Thymus (tissue), 11 donors: ENCODE measurements at regions not wholly inside any gene's neighbourhood (a gene's known extent, or its start where the extent isn't known, plus 50 kb on each side); places are given as distances from the start of the nearest gene placed in this dataset.

Source experiments
- DNase-seq, 9 donors: peaks; one replicate each; pipeline ENCODE4 v3.0.0-alpha.2; 2013; ENCODE audit warnings: low spot score in 9 of 9, low read depth in 6 of 9, missing footprints in 1 of 9
- H3K27ac ChIP-seq, 2 donors: one replicate each; pipeline ENCODE4 v1.5.1; 2013; ENCODE audit warnings: control low read depth in 1 of 2, low read depth in 1 of 2, low read length in 1 of 2, mild to moderate bottlenecking in 1 of 2, moderate library complexity in 1 of 2
- H3K27me3 ChIP-seq, 2 donors: one replicate each; pipeline ENCODE4 v1.5.1; 2013; ENCODE audit warnings: low read length in 1 of 2; ENCODE audit not compliant: control insufficient read depth in 2 of 2, insufficient read depth in 1 of 2
- H3K36me3 ChIP-seq, 2 donors: one replicate each; pipeline ENCODE4 v1.5.1; 2013; ENCODE audit warnings: low read length in 1 of 2, mild to moderate bottlenecking in 1 of 2, moderate library complexity in 1 of 2; ENCODE audit not compliant: control insufficient read depth in 2 of 2, insufficient read depth in 2 of 2
- H3K4me1 ChIP-seq, 2 donors: one replicate each; pipeline ENCODE4 v1.5.1; 2013; ENCODE audit warnings: low read length in 2 of 2; ENCODE audit not compliant: control insufficient read depth in 2 of 2, insufficient read depth in 2 of 2
- H3K4me3 ChIP-seq, 2 donors: one replicate each; pipeline ENCODE4 v1.5.1; 2013; ENCODE audit warnings: low read length in 2 of 2, control low read depth in 1 of 2, mild to moderate bottlenecking in 1 of 2
- H3K9me3 ChIP-seq, 2 donors: one replicate each; pipeline ENCODE4 v1.5.1; 2013; ENCODE audit warnings: low read length in 1 of 2, mild to moderate bottlenecking in 1 of 2; ENCODE audit not compliant: control insufficient read depth in 2 of 2, insufficient read depth in 1 of 2
- WGBS: extraction: QIAGEN DNeasy Blood & Tissue Kit; methylation state at CpG from one replicate; pipeline ENCODE4 v1.1.7; 2013; 5-methylcytosine and 5-hydroxymethylcytosine counted together
- donor health status: healthy.

DNA sequence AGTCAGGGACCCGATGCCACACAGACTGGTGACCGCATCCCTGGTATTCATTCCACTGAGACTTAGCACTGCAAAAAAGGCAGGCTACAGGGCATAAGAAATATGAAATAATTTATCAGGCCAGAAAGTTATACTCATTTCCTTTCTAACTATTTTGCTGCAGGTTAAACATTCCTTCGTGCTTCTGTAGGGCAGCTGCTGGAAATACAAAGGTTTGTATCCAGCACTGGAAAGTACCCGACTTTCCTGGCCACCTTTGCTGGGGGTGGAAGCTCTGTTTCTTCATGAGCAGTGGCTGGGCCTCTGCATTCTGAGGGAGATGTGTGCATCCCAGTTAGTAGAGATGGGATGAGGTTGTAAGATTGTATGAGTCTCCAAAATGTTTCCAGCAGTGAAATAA, 478.6 kb upstream of the WWC1 start:
- Histone ChIP-seq H3K27me3 (no peaks in the 10 kb centered on the region), H3K27ac (no peak overlapping the region), H3K9me3 (no peaks in the 10 kb centered on the region), H3K4me1 (peaks cover 0 to 2% of the 10 kb centered on the region in 2 donors), H3K4me3 (no peak overlapping the region), H3K36me3 (no peaks in the 10 kb centered on the region)
- WGBS: 87% methylated on average over 4 of the region's 4 CpGs
- DNase-seq: no peak

DNA sequence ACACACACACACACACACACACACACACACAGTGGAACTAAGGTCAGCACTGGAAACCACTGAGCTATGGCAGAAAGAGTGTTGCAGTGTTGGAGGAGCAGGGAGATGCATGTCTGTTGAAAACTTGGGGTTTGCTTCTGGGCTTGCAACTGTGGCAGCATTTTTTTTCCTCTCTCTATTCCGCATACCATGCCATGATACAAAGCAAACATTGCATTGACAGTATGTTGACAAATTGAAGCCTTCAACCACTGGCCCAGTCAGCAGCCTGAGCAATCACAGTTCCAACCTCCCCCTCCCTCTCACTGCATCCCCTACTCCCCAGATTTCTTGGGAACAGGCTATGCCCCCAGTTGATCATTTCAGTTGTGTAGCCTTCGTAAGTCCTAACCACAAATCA, 478.1 kb upstream of the WWC1 start:
- Histone ChIP-seq H3K4me1 (peaks cover 0 to 2% of the 10 kb centered on the region in 2 donors), H3K4me3 (no peak overlapping the region), H3K36me3 (no peaks in the 10 kb centered on the region), H3K9me3 (no peaks in the 10 kb centered on the region), H3K27me3 (no peaks in the 10 kb centered on the region), H3K27ac (no peak overlapping the region)
- DNase-seq: no peak
- WGBS: 91% methylated on average over 2 of the region's 2 CpGs

DNA sequence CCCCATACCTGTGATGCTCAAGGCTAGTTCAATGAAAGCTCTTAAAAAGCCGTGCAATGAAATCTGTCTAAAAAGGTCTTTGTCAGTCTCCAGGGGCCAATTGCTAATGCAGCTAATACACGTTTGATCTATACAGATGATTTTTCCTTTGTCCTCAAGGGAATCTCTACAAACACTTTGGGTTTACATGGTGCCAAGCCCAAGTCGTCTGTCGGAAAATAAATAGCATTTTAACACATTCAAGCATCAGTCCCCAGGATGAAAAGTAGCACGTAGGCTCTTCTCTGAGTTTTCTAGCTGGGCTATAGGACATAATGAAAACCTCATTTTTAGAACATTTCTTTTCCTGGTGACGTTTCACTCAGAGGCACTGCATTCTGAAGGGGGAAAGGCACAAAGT, 477.4 kb upstream of the WWC1 start:
- WGBS: 90% methylated on average over 6 of the region's 6 CpGs
- no peak for DNase-seq
- Histone ChIP-seq H3K27me3 (no peaks in the 10 kb centered on the region), H3K9me3 (no peaks in the 10 kb centered on the region), H3K4me1 (peaks cover 0 to 5% of the 10 kb centered on the region in 2 donors), H3K36me3 (no peaks in the 10 kb centered on the region), H3K27ac (no peak overlapping the region), H3K4me3 (no peak overlapping the region)

- 78% methylated on average over 4 of the region's 4 CpGs for WGBS
- no peak for DNase-seq
- H3K36me3 ChIP-seq: no peaks in the 10 kb centered on the region
Observed at GRCh38 chr5:167814828-167815227, 476.6 kb upstream of the WWC1 start.

DNA sequence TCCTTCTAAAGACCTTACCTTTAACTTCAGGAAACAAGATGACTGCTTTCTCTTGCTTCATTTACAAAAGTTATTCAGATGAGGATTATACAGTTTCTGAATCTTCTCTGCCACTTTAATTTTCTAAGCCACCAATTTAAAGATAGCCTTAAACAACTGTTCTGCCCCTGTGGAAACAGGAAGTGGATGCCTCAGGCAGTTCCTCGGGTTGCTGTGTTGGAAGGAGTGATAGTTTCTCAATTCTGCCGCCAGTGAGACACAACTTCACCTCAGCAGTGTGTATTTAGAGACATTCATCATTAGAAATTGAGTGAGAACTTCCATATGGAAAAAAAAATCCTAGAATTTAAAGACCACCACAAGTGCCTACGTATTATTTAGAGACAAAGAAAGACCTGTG, 475.1 kb upstream of the WWC1 start:
- H3K27me3 ChIP-seq: no peaks in the 10 kb centered on the region
- H3K4me1 ChIP-seq: peaks cover 0 to 7% of the 10 kb centered on the region in 2 donors
- H3K36me3 ChIP-seq: no peaks in the 10 kb centered on the region
- peak overlapping the region; percentile 47 to 61 for H3K27ac ChIP-seq
- no peak overlapping the region for H3K4me3 ChIP-seq
- WGBS: 24% methylated on average over 3 of the region's 3 CpGs
- no peak for DNase-seq
- no peaks in the 10 kb centered on the region for H3K9me3 ChIP-seq

More at GRCh38 chr5:167814828-167815227, 476.6 kb upstream of the WWC1 start:
- Histone ChIP-seq H3K27me3 (no peaks in the 10 kb centered on the region), H3K27ac (no peak overlapping the region), H3K4me3 (no peak overlapping the region), H3K9me3 (no peaks in the 10 kb centered on the region), H3K4me1 (peaks cover 0 to 7% of the 10 kb centered on the region in 2 donors)

- no peaks in the 10 kb centered on the region for H3K9me3 ChIP-seq
- no peaks in the 10 kb centered on the region for H3K36me3 ChIP-seq
- 88% methylated on average over 4 of the region's 4 CpGs for WGBS
- no peak overlapping the region for H3K4me3 ChIP-seq
- DNase-seq: peak in 1 of 9 donors; percentile 6
- H3K27me3 ChIP-seq: no peaks in the 10 kb centered on the region
- H3K27ac ChIP-seq: no peak overlapping the region
- peaks cover 0 to 7% of the 10 kb centered on the region in 2 donors for H3K4me1 ChIP-seq
Observed at GRCh38 chr5:167816864-167817263, 474.6 kb upstream of the WWC1 start.

DNA sequence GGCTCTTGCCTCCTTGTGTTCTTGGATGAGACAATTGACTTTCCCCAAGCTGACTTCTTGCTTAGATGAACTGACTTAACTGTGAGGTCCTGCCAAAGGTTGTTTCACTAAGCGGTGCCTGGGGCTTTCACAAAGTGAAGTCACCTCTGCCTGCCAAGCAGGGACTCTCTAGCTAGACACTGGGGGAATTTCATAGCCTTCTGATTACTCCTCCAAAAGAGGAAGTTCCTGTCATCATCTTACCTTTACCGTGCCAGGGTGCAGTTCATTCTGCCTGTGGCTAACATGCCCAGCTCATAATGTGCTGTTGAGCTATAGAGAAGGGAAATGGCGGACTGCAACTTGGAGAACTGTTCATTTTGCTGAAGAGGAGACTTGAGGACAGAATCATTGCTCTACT, 472.0 kb upstream of the WWC1 start:
- 64% methylated on average over 3 of the region's 3 CpGs for WGBS

DNA sequence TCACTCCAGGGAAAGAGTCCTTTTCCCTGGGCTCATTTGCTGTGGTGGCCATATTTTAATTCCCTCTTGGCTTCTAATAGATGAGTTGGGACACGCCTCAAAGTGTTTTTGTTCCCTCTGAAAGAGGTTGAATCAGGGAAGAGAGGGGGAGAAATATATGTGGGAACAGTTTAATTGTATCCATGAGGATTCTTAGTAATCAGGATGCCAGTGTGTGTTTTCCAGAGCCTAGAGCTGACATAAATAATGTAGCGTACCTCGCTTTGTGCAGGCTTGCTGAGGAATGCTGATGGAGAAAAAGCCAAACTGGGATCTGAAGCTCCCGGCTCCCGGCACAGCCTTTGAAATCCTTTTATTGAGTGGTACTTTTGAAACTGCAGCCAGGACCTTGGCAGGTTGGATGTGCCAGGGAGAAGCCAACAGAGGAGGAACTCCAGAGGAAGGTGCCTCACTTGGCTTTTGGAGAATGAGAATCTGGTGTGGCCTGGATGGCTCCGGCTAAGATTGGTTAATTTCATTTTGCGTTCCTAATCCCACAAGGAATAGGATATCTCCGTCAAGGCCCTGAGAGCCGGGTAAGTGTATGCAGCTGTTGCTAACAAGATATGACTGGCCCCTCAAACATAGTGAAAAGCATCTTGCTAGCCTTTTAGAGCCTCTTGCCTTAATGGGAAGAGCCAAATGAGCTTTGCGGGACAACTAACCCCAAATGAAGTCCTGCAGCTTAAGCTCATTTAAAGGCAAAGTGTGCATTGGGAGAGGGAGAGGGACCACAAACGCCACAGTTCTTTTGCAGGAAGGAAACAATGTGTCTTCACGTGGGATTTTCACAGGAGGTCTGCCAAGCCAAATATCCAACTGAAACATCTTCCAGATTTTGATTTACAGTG, 471.1 kb upstream of the WWC1 start:
- H3K4me3 ChIP-seq: no peak overlapping the region

More for the DNA sequence above, 472.0 kb upstream of the WWC1 start:
- Histone ChIP-seq H3K4me1 (peaks cover 0 to 7% of the 10 kb centered on the region in 2 donors), H3K4me3 (no peak overlapping the region), H3K36me3 (no peaks in the 10 kb centered on the region), H3K27ac (peak overlapping the region; percentile 50 to 65), H3K9me3 (no peaks in the 10 kb centered on the region), H3K27me3 (no peaks in the 10 kb centered on the region)
- DNase-seq: peak in 1 of 9 donors; percentile 7

DNA sequence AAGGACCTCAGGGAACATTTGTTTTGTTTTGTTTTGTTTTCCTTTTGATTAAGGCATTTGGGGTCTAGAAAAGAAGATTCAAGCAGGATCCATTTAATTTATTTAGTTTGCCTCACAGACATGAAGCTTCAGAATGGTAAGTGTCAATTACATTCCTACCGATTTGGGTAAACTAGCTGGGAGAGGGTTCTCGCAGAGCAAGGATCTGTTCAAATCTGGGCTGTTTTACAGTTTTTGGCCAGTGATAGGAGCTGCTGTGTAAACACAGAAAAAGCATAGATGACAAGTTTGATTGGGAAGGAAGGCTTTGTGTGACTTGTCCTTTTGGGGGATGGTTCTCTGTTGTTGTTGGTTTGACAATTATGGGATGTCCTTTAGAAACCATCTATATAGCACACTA, 470.3 kb upstream of the WWC1 start:
- H3K4me3 ChIP-seq: no peak overlapping the region
- peak overlapping the region in 1 of 2 donors; percentile 14 for H3K27ac ChIP-seq
- no peaks in the 10 kb centered on the region for H3K27me3 ChIP-seq
- no peak for DNase-seq
- H3K4me1 ChIP-seq: peaks cover 0 to 7% of the 10 kb centered on the region in 2 donors
- H3K9me3 ChIP-seq: no peaks in the 10 kb centered on the region
- H3K36me3 ChIP-seq: no peaks in the 10 kb centered on the region
- 85% methylated on average over 2 of the region's 2 CpGs for WGBS

More for the DNA sequence above, 471.1 kb upstream of the WWC1 start:
- Histone ChIP-seq H3K4me1 (peaks cover 0 to 7% of the 10 kb centered on the region in 2 donors), H3K36me3 (no peaks in the 10 kb centered on the region), H3K9me3 (no peaks in the 10 kb centered on the region), H3K27ac (peak overlapping the region; percentile 6 to 65), H3K27me3 (no peaks in the 10 kb centered on the region)
- DNase-seq: no peak
- WGBS: 74% methylated on average over 12 of the region's 12 CpGs
